HUDEP-2 (cell line): ENCODE measurements at regions not wholly inside any gene's neighbourhood (a gene's known extent, or its start where the extent isn't known, plus 50 kb on each side); places are given as distances from the start of the nearest gene placed in this dataset.

Experiments
- DNase-seq, 76 experiments: peaks; one replicate each; lab custom pipeline; 2025; ENCODE audit not compliant: unreplicated experiment in 76 of 76; lab: John Stamatoyannopoulos, UW

DNA sequence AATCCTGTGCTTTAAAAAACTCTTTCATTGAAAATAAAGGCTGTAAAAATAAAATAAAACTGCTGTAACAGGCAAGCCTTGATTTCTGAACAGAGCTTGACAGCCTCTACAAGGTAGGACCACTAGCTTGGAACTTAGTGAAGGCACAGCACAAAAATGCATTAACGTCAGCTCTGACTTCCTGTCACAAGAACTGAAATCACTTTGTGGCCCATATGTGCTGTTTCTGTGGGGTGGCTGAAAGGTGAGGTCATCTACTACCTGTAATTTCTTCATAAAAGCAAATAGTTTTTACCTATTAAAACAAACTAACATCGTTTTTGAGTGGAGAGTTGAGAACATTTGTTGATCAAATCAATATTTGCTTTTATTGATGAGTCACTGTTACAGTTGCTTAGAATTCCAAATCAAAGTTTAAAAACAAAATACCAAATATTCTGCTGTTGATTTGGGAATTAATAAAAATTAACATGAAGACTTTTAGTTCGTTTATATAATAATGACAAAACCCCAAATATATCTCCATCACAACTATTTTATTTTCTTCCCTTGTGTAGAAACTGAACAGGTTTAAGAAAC is 1034.1 kb downstream of the MCTP2 start:
- DNase-seq, result no peak

DNA sequence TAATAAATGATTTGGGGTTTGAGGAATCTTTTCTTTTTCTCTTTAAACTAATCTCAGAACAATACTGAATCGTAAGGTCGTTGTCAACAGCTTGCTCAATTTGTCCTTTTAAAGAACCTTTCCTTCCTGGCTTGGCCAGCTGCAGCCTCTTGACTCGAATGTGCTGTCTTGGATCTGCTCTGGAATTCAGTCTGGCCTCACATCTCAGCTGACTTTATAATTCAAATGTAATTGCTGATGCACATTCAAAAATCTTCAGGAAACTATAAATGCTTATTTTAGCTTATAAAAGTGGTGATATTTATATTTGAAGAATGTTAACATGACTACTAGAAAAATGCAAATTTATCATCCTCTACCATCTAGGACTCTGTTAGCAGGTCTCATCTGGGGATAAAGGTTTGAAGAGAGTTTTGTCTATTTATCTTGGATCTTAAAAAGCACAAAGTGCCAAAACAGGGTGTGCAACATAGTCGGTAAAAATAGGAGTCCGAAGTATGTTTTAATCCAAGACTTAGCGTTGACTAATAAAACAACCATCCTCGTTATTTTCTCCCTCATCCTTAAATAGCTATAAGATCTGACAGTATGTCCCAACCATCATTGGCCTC is 1035.2 kb downstream of the MCTP2 start:
- no peak for DNase-seq

DNA sequence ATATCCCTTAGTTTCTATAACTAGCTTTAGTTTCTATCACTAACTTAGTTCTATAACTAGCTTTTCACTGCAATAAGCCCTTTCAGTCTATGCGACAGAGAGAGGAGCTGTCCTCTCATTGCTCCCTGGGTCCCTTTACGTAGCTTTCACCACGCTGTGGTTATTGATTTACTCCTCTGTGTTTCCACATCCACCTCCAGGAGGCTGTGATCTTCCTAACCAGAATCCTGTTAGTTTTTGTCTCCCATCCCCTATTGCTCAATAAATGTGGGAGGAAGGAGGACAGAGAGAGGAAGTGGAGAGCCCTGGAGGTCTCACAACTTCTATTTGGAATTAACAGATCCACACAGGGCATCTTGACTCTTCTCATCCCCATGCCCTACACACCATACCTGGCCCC is 1036.1 kb downstream of the MCTP2 start:
- no peak for DNase-seq

DNA sequence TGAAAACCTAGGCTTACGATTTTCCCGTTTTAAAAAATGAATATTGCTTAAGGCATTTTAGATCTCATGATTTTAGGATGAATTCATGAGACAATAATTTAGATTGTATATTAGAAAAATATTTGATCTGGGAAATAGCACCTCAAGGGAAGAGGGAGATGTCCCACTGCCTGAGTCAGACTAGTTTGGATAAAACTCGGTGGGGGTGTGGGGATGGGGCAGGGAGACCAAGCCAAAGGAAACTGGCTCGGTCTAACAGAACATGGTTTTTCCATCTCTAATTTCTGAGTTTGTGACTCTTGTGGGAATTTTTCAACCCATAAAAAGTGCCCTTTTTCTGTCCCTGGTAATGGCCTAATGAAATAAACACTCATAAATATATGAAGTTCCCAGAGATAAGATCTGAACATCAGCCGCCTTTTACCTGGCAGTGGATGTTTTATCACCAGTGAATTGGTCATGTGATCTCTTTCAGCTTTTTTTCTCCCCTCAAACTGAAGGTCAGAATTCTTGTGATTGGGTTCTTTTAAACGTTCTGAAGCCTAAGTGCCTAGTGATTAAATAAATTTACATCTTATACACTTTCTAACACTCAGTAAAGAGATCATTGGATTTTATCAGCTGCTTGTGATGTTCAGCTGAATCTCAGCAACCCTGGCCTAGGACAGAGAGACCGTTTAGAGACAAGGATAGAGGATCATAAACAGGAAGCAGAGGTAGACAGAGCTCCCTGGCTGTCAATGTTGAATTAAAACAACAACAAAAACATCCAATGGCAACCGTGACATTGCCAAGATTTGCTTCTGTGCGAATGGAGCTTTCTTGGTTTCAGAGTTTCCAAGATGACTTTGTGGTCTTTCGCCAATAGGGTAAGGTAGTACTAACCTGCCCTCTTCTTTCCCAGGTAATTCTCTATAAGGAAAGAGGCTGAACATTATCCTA is 1038.2 kb downstream of the MCTP2 start:
- DNase-seq, result no peak

DNA sequence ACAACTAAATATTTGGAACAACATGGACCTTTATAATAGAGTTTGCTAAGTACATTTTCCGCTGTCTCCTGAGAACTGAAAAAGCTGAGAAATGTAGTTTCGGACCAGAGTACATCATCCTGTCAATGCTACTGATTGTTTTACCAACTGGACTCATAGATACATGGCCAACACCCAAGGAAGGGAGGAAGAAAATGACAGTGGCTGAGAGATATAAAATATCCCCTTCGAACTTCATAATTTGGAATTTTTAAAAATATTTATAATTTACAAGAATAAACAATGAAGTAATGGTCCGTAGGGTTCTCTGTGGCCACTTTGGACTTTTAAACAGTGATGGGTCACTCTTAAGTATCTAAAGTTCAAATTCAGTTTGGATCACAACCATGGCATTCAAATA is 1042.7 kb downstream of the MCTP2 start:
- no peak for DNase-seq

DNA sequence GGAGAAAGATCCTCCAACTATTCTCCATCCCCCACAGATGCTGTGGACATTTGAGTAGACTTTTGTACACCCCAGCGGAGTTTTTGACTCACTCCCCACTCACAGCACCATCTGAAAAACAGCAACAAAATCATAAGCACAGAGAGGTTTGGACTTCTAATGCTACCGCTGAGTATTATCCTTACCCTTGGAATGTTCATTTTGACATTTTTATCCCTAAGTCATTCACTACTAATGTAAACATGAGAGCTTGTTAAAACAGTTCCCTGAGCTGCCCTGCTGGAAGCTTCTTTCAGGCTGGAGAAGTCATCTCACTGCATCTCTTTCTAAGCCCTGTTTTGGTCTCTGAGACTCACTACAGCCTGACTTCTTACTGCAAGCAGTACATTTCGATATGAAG is 1045.9 kb downstream of the MCTP2 start:
- DNase-seq, result no peak

DNA sequence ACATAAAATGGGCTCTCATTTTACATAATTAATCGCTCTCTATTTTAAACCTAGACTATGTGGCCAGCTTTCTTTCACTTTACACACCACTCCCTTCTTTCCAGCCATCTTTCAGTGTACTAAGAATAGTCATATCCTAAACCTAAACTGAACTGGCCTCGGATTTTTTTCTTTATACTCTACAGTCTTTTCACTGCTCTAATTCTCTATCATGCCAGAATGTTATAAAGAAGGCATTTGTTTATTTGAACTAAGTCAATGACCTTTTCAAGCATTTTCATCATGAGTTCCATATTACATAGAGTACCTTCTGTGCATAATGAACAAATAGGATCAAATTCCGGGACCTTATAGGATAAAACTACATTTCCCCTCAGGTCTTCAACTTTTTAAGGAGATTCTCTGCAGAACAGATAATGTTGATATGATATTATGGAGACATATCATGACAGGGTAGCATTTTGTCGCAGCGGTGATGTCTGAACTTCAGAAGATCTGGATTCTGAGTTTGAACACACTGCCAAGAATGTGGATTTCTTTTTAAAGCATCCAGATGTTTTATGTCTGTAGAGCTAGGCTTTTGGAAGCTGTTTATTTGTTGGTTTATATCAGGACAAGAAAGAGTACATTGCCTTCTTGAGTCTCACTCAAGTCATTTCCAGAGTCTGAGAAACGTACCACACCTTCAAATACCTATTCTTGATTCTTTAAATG is 1047.3 kb downstream of the MCTP2 start:
- no peak for DNase-seq

DNA sequence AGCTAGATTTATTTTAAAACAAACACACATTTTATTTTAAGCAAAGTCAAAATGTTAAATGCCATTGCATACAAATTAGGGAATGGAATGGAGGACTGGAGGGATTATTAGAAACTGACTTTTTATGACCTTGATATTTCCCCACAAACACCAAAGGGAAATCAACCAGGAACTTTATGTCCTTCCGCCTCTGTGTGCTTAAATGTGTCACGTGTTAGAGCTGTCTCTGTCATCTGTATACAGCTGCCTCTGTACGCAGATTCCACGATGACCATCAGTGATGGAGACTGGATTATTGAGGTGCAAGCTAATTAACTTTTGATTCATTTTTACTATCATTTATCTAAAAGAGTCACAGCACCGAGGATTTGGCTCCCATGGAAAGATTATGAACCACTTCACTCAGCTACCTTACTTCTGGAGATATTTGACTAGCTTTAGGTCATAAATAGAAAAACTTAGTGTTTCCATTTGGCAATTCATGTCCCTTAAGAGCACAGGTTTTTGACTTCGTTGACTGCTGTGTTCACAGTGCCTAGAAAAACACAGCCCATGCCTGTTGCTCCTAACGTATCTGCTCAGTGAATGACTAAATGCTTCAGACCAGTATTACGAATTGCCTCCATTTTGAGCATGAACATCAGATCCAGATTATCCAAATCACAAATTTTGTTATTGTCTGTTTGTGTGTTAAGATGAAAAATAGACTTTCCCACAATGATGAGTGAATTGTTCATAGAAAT is 1048.1 kb downstream of the MCTP2 start:
- no peak for DNase-seq

DNA sequence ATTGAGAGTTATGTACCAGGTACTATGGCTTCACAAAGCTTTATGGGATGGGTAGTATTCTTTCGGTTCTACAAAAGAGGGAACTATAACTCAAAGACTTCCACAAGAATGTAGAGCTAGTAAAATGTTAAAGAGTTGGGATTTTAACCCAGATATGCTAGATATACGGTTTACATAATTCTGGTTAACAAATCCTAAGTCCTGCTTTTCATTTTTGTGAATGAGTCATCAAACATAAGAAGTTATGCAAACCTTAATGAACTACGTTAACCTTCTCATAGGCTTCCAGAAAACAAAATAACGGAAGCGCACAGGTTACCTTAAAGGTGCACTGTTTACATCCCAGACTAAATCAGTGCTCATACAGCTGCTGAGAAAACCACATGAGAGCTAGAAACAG is 1049.3 kb downstream of the MCTP2 start:
- no peak for DNase-seq

DNA sequence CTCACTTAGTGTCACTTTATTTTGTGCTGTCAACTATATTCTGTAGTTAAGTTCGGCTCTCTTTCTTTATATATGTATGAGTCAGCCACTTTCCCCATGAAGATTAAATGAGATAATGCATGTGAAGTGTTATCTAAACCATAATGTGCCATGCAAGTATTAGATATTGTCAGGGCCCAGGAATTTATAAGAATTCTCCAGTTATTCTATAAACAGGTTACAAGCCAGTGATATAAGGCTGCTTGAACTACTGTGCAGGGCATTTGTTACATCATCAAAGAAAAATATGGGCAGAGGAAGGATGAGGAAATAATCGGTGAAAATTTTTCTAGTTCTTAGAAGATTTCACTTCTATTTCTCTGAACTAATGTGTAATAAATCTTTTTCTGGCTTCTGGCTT is 1049.0 kb upstream of the NR2F2 start:
- no peak for DNase-seq

DNA sequence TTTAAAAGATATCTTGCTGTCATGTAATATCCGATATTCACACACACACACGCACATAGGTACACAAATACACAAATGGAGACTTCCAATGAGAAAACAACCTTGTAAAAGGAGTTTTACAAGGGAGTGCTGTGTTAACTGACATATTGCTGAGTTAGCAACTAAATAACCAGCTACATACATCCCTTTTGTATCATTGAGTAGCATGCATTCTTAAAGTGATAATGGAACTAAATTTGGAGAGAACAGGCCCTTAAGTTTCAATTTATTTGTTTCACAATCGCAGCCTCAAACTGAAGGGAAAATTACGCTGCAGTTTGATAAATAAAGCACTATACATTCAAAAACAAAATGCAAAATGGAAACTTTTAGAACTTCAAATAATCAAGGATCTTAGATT is 1046.0 kb upstream of the NR2F2 start:
- DNase-seq, result no peak

DNA sequence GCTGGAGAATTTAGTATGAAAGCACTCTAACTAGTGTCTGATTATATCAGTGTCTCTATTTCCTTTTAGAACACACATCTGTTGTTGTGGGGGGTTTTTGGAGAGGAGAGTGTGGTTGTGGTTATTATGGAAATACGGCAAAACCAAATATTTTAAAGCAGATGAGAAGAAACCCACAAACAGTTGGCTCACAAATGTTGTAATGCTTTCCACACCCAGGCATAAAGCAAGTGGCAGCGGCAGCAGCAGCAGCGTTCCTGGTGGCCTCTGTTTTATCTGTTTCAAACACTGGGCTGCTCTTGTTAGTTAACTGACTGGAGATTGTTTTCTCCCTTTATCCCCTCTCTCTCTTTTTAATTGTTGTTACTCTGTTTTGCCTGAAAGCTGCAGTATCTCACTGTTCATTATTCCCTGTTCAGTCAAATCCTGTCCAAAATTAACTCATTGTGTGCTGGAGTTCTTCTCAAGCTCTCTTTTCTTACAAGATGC is 1045.5 kb upstream of the NR2F2 start:
- peak in 4 of 76 experiments; percentile 6 to 23 (median 14) for DNase-seq

DNA sequence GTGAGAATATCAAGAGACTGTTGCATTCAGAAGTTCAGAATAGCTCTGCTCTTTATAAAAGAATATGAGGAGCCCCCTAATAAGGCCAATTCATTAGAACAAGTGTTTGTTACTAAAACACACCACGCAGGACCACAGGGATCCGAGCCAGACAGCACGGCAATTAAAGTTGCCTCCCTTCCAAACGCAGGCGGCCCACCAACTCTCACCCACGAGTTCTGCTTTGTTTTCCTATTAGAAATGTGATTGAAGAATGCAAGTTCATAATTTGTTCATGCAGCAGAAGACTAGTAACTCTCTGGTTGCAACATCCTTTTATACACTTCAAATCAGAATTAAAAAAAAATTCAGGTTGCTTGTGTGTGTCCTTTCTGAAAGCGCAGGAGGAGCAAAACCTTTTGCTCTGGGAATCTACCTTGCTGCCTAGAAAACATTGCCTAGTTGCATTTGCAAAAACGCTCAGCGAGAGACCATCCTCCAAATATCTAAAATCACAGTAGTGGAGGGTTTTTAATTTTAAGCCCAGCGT is 1044.1 kb upstream of the NR2F2 start:
- no peak for DNase-seq

DNA sequence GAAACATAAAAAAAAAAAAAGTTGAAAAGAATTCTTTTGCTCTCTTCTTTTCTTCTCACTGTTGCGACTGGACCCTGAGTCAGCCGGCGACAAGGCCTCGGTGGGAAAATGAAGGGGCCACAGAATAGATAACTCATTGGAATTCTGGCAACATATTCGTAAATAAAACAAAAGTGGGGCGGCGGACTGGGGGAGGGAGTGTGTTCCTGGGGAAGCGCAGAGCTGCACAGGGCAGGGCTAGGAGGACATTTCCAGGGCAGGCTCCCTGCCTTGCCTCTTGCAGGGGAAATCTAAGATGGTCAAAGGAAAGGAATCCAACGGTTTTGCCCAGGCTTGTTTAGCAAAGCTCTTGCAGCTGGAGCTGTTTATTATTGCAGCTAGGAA is 1042.8 kb upstream of the NR2F2 start:
- DNase-seq, result no peak

DNA sequence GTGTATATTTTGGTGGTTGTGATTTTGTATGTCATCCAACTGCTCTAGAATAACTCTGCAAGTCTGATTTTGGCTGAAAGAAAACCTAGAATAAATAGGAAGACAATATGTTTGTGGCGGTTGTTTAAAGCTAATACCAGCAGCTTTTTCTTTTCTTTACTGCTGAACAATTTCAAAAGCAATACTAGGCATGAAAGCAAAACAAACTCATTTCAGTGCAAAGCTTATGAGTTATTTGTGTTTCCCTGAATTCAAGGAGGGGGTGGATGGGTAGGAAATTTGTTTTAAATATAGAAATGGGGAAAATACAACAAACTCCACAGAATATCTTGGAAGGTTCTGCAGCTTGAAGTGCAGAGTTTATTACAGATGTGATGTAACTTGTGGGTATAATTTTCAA is 1041.9 kb upstream of the NR2F2 start:
- DNase-seq, result no peak

DNA sequence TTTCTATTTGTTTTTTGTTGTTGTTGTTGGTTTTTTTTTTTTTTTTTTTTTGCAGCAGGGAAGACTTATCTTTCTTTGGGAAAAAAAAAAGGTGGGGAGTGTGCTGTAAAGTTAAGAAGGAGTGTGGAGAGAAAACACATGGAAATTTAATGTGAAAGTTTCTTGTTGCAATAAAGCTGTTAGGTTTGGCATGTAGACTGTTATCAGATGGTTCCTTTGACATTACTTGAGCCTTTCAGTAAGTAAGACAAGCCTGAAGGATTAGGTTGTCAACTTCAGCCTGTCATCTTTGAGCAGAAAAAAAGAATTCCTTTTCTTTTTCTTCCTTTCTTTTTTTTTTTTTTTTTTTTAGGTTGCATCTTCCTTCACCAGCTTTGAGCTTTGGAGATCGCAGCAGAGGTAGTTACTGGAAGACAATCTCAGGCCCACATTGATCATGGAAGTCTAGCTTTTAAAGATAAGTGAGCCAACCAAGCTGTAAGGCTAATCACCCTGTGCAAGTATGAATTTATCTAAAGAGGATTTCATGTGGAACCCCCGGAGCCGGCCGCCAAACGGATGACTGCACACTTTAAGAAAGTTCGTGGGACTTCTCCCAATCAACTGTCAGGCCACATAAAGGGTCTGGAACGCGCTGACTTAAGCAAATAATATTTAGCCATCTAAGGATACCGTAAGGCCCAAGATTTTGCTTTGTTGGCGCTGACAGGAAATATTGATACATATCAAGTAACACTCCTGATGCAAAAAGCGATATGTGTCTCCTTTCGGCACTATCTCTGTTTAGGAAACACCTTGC is 1040.1 kb upstream of the NR2F2 start:
- no peak for DNase-seq

DNA sequence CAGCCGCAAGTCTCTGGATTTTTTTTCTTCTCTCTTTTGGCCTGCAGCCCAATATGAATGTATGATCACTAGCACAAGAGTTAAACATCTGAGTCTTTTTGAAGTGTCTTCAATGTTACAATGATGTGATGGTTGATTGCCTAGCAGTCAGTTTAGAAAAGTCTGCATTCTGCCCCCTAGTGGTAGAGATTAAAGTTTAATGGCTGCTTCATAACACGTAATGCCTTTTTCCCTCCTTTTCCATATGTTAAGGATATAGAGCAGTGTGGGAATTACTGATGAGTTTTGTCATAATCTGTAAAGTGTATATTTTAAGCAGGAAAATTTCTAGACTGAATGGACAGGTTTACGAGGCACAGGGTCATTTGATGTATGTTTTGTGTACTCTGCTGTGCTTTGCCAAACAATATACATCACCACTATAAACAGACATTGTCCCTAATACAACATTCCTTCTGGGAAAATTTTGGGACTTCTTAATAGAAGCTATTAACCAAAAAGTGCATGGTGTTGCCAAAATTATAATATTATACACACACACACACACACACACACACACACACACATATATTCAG is 1038.5 kb upstream of the NR2F2 start:
- peak in 11 of 76 experiments; percentile 0 to 28 (median 7) for DNase-seq

DNA sequence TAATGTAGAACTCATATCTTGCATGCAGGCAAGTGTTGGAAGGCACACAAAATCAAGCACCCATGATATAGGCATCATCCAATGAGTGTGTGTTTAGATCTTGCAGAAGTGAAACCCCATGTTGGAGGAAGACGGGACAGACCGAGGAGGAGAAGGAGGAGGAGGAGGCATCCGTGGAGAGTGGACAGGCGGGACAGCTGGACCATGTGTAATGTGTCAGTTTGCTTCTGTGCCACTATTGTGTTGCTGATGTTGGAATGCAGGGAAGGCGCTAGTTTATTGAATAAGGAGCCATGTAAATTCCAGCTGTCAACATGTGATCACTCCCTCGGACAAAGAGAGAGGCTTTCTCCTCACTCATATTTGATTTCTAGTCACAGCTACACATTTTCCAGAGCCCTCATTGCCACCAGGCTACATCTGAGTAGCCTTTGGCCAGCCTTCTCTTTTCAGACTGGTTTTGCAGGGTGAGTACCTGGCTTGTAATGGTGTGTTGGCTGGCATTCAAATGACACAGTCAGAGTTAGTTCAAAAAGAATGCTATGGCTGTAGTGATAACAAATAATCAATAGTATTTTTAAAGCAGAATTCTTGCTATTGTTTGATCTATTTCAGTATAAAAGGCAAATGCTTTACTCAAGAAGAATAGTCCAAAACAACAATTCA is 1037.6 kb upstream of the NR2F2 start:
- DNase-seq, result no peak
